Muscle of leg (tissue), 3 donors: ENCODE measurements at regions not wholly inside any gene's neighbourhood (a gene's known extent, or its start where the extent isn't known, plus 50 kb on each side); places are given as distances from the start of the nearest gene placed in this dataset.
"Not testable (repeated sequence)": the region's sequence is repeated elsewhere in the genome, so short reads cannot be mapped to it uniquely, and the experiment has no call there.

Experiments used
- DNase-seq: peaks from one replicate; pipeline ENCODE4 v3.0.0; 2013
- H3K27ac ChIP-seq: one replicate; pipeline ENCODE4 v1.5.1; 2013; ENCODE audit warnings: mild to moderate bottlenecking, low read length, control low read depth
- H3K27me3 ChIP-seq: one replicate; pipeline ENCODE4 v1.6.1; 2013; ENCODE audit warnings: low read length; ENCODE audit not compliant: control insufficient read depth, insufficient read depth
- H3K36me3 ChIP-seq: one replicate; pipeline ENCODE4 v1.6.1; 2013; ENCODE audit warnings: low read length; ENCODE audit not compliant: control insufficient read depth, insufficient read depth
- H3K4me1 ChIP-seq: one replicate; pipeline ENCODE4 v1.6.1; 2013; ENCODE audit warnings: low read length; ENCODE audit not compliant: control insufficient read depth, insufficient read depth
- H3K4me3 ChIP-seq: one replicate; pipeline ENCODE4 v1.5.1; 2013; ENCODE audit warnings: low read length, control low read depth
- H3K9me3 ChIP-seq: replicated peaks from 2 replicates; pipeline ENCODE4 v1.6.1; 2013; ENCODE audit warnings: low read depth, low read length; ENCODE audit not compliant: control insufficient read depth
- WGBS: methylation state at CpG from one replicate; pipeline ENCODE4 v1.1.5; 2013; ENCODE audit warnings: missing lambda C conversion rate; ENCODE audit not compliant: insufficient coverage; 5-methylcytosine and 5-hydroxymethylcytosine counted together

DNA sequence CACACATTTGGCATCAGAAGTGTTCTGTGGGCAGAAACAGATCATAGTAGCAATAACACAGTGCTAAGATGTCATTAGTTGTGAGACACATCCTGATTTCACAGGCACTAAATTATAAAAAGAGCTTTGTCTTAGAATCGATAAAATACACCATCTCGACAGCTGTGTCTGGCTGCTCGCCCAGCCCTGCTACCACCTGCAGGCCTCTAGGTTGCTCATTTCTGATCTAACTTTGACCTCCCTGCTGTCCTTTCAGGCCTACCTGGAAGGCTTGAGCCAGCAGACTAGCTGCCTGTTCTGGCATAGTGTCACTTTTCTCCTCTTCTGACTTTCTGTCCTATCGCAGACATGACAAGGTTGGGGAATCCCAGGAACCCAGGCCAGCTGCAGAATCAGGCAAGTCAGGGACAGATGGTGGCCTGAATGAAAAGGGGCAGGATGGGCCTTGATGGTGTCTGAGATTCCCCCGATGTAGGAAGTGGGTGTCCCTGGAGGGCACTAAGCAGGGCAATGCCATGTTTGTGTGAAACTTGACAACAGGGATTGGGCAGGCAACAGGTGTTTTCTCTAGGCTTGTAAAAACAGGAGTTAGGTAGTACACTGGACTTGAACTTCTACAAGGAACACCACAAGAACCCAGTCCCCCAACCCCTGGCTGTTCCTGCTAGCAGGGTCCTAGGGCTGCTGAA lies 66.6 kb upstream of the RHOU start:
- Histone ChIP-seq H3K4me3 (no peak overlapping the region), H3K27ac (no peak overlapping the region), H3K4me1 (peaks cover 8% of the 10 kb centered on the region), H3K27me3 (peaks cover 2% of the 10 kb centered on the region), H3K9me3 (no peaks in the 10 kb centered on the region), H3K36me3 (no peaks in the 10 kb centered on the region)
- no peak for DNase-seq
- 56% methylated on average over 4 of the region's 5 CpGs for WGBS

DNA sequence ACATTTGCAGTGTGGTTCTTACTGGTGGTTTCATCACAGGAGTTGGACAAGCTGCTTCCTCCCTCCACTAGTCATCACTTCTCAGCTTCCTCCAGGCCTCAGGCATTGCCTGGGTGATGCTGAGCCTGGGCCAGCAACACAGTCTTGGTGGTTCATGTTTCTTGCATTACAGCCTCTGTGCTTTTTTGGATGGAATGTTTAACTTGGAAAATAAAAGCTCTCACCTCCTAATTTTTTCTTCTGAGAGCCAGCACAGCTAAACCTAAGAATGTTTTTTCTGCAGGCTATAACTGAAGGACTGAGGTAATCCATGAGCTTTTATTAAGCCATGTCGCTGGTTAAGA lies 66.1 kb upstream of the RHOU start:
- no CpG with 5 or more reads among the region's 1 CpG for WGBS
- Histone ChIP-seq H3K9me3 (no peaks in the 10 kb centered on the region), H3K27me3 (peaks cover 2% of the 10 kb centered on the region), H3K4me3 (no peak overlapping the region), H3K36me3 (no peaks in the 10 kb centered on the region), H3K4me1 (peaks cover 8% of the 10 kb centered on the region), H3K27ac (no peak overlapping the region)
- peak; percentile 67 for DNase-seq

DNA sequence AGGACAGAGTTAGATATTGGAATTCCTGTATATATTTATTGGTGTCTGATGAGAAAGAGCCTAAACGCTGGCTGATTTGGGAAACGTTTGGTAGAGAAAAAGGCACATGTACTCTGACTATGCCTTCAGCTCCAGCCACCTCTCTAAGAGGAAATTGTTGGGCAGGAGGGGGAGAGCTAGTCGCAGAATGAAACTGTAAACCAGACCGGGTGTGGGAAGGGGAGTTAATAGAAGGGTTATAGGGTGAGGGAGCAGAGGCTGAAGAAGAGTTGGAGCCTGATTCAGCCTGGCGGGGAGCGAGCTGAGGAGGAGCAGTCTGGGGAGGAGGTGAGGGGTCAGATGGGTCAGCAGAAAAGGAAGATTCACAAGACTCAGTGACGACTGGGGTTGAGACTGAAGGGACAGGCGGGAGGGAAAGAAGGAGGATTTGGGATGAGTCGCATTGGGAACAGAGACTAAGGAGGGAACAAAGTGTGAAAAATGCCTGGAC lies 54.2 kb upstream of the RHOU start:
- H3K4me3 ChIP-seq, H3K27ac ChIP-seq, H3K9me3 ChIP-seq, H3K36me3 ChIP-seq, H3K27me3 ChIP-seq, DNase-seq, H3K4me1 ChIP-seq: not testable (repeated sequence)
- WGBS: 32% methylated on average over 6 of the region's 9 CpGs

DNA sequence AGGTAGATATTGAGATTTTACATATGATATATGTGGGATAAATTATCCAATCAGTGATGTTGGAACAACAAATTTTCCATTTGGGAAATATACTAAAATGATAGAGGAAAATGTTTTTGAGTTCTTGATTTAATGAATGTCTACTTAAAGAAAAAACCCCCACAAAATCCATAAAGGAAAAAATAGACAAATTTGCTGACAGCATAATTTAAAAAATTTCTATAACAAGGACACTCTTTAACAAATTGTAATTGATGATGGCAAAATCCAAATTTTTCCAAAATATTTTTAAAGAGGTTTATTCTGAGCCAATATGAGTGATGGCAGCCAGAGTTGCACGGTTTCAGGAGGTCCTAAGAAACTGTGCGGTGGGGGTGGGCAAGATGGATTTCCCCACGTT lies 51.9 kb upstream of the RHOU start:
- no peaks in the 10 kb centered on the region for H3K36me3 ChIP-seq
- H3K4me1 ChIP-seq: no peaks in the 10 kb centered on the region
- DNase-seq: no peak
- no peak overlapping the region for H3K4me3 ChIP-seq
- no peaks in the 10 kb centered on the region for H3K9me3 ChIP-seq
- H3K27me3 ChIP-seq: peaks cover 3% of the 10 kb centered on the region
- 95% methylated on average over 3 of the region's 3 CpGs for WGBS
- no peak overlapping the region for H3K27ac ChIP-seq

DNA sequence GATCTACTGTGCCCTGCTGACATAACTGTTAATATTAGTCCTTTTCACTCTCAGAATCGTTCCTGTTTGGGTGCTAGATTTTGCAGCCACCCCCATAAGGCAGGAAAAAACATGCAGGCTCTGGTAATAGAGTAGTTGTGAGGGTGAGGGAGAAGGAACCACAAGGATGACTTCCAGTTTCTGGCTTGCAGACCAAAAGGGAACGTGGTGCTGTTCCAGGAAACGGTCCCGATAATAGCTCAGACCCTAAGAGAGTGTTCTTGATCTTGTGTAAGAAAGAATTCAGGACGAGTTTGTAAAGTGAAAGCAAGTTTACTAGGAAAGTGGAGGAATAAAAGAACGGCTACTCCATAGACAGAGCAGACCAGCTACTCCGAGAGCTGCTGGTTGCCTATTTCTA lies 50.7 kb upstream of the RHOU start:
- no peak overlapping the region for H3K4me3 ChIP-seq
- DNase-seq: no peak
- no peaks in the 10 kb centered on the region for H3K9me3 ChIP-seq
- no peak overlapping the region for H3K27ac ChIP-seq
- WGBS: 40% methylated on average over 5 of the region's 7 CpGs
- H3K27me3 ChIP-seq: peaks cover 3% of the 10 kb centered on the region
- no peaks in the 10 kb centered on the region for H3K36me3 ChIP-seq
- H3K4me1 ChIP-seq: no peaks in the 10 kb centered on the region

DNA sequence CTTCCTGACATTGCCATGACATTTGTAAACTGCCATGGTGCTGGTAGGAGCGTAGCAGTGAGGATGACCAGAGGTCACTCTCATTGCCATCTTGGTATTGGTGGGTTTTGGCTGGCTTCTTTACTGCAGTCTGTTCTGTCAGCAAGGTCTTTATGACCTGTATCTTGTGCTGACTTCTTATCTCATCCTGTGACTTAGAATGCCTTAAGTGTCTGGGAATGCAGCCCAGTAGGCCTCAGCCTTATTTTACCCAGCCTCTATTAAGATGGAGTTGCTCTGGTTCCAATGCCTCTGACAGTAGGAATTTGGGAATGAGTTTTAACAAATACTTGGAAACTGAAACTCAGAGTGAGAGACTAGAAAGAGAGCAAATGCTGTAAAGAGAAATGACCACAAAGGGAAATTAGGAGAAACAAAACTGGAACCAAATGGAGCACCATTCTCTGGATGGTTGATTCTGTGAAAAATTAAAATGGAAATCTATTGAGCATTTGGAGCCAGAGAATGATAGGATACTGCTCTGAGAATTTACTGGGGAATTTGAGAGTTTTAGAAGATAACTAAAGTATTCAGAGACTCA lies 50.1 kb upstream of the RHOU start:
- no peak overlapping the region for H3K4me3 ChIP-seq
- no CpG with 5 or more reads among the region's 1 CpG for WGBS
- peaks cover 3% of the 10 kb centered on the region for H3K27me3 ChIP-seq
- DNase-seq: no peak
- no peaks in the 10 kb centered on the region for H3K4me1 ChIP-seq
- no peak overlapping the region for H3K27ac ChIP-seq
- no peaks in the 10 kb centered on the region for H3K9me3 ChIP-seq
- H3K36me3 ChIP-seq: no peaks in the 10 kb centered on the region
